HCT116 (cell line): ENCODE measurements at regions not wholly inside any gene's neighbourhood (a gene's known extent, or its start where the extent isn't known, plus 50 kb on each side); places are given as distances from the start of the nearest gene placed in this dataset.

Experiments used
- ATAC-seq: fragments of 200-7000 bp; cut with Tn5 transposase; 2 replicates; pipeline ENCODE4 v1.9.1; 2020; ENCODE audit warnings: mild to moderate bottlenecking, moderate library complexity
- BruUV-seq: library from RNA; stranded (reverse); fragments of 400-500 nt; replicated peaks from 2 replicates; lab custom pipeline; 2021; lab: Mats Ljungman, UMichigan
- CTCF ChIA-PET: fragments of 300-600 bp; sonication (Branson Sonifier 250); formaldehyde crosslinking; loops from one replicate; lab custom pipeline; 2021; ENCODE audit warnings: antibody characterized with exemption; lab: Charles Lee
- POLR2A ChIA-PET: fragments of 300-600, 350-600 bp; sonication (Branson Sonifier 250); formaldehyde crosslinking; loops from one replicate; lab custom pipeline; 2021; ENCODE audit warnings: antibody characterized with exemption; lab: Charles Lee
- RAD21 ChIA-PET, 2 experiments: fragments of 300-600 bp; sonication (Branson Sonifier 250); formaldehyde crosslinking; loops; one replicate each; lab custom pipeline; 2023; ENCODE audit warnings: low total read pairs in 2 of 2; ENCODE audit not compliant: uncharacterized antibody in 2 of 2, unreplicated experiment in 2 of 2, low non-redundant PET in 1 of 2; lab: Charles Lee
- DNase-seq: peaks from one replicate; pipeline ENCODE4 v3.0.0-alpha.2; 2010; ENCODE audit warnings: low read depth, low spot score
- H2AFZ ChIP-seq: fragments of 200-600 bp; shearing (Covaris generic), sonication (generic); 2 replicates; pipeline ENCODE4 v1.6.1; 2017; ENCODE audit warnings: low read depth, mixed run types, mixed read lengths, antibody characterized with exemption, low read length; ENCODE audit not compliant: poor library complexity, severe bottlenecking
- H3K27ac ChIP-seq: 2 replicates; pipeline ENCODE4 v1.5.1; 2012; ENCODE audit warnings: low read depth, low read length
- H3K27me3 ChIP-seq: fragments of 200-600 bp; sonication (generic); 2 replicates; pipeline ENCODE4 v1.6.1; 2016; ENCODE audit warnings: mixed run types, low read length, mixed read lengths; ENCODE audit not compliant: insufficient read depth
- H3K36me3 ChIP-seq, 2 experiments: fragments of 200-500 bp in 1 of 2; fragments of 200-600 bp in 1 of 2; sonication (Bioruptor generic) in 1 of 2; sonication (generic) in 1 of 2; 2 replicates each; pipeline versions ENCODE4 v1.5.1 to v1.6.1; 2014 to 2016; ENCODE audit warnings: low read length in 2 of 2, inconsistent platforms in 1 of 2, mixed read lengths in 1 of 2, mixed run types in 1 of 2; ENCODE audit not compliant: insufficient read depth in 2 of 2, control insufficient read depth in 1 of 2
- H3K4me1 ChIP-seq, 2 experiments: fragments of 200-600 bp in 1 of 2; sonication (generic) in 1 of 2; 2 replicates each; pipeline versions ENCODE4 v1.5.1 to v1.6.1; 2012 to 2017; ENCODE audit warnings: low read length in 2 of 2, inconsistent platforms in 1 of 2, mild to moderate bottlenecking in 1 of 2, mixed read lengths in 1 of 2, mixed run types in 1 of 2, moderate library complexity in 1 of 2; ENCODE audit not compliant: insufficient read depth in 2 of 2, control insufficient read depth in 1 of 2
- H3K4me2 ChIP-seq: fragments of 200-600 bp; sonication (generic); 2 replicates; pipeline ENCODE4 v1.6.1; 2017; ENCODE audit warnings: mixed run types, low read length, mixed read lengths
- H3K4me3 ChIP-seq, 2 experiments: fragments of 200-600 bp in 1 of 2; sonication (generic) in 1 of 2; replicated peaks in 1 of 2; 2 replicates each; pipeline ENCODE4 v1.5.1; 2011 to 2016; ENCODE audit warnings: low read length in 2 of 2, control low read depth in 1 of 2, low read depth in 1 of 2, mild to moderate bottlenecking in 1 of 2, mixed read lengths in 1 of 2, mixed run types in 1 of 2
- H3K79me2 ChIP-seq: fragments of 200-600 bp; sonication (generic); 2 replicates; pipeline ENCODE4 v1.6.1; 2017; ENCODE audit warnings: mild to moderate bottlenecking, mixed run types, low read length, moderate library complexity, mixed read lengths; ENCODE audit not compliant: insufficient read depth
- H3K9ac ChIP-seq: fragments of 200-600 bp; sonication (generic); 2 replicates; pipeline ENCODE4 v1.6.1; 2016; ENCODE audit warnings: low read length, mixed read lengths
- H3K9me2 ChIP-seq: fragments of 200-600 bp; sonication (generic), shearing (Covaris generic); 2 replicates; pipeline ENCODE4 v1.6.1; 2017; ENCODE audit warnings: mixed run types, mild to moderate bottlenecking, moderate library complexity; ENCODE audit not compliant: insufficient read depth
- H3K9me3 ChIP-seq, 2 experiments: fragments of 200-500 bp in 1 of 2; fragments of 200-600 bp in 1 of 2; sonication (Bioruptor generic) in 1 of 2; sonication (generic) in 1 of 2; 2 replicates each; pipeline ENCODE4 v1.6.1; 2014 to 2017; ENCODE audit warnings: low read length in 2 of 2, mixed read lengths in 2 of 2, inconsistent platforms in 1 of 2, low read depth in 1 of 2, mild to moderate bottlenecking in 1 of 2, mixed run types in 1 of 2, moderate library complexity in 1 of 2; ENCODE audit not compliant: control insufficient read depth in 1 of 2, insufficient read depth in 1 of 2
- H4K20me1 ChIP-seq: fragments of 200-600 bp; sonication (generic), shearing (Covaris generic); 2 replicates; pipeline ENCODE4 v1.6.1; 2017; ENCODE audit warnings: mixed run types, mild to moderate bottlenecking, moderate library complexity; ENCODE audit not compliant: insufficient read depth
- CBX3 ChIP-seq: IDR thresholded peaks from 2 replicates; pipeline ENCODE4 v1.6.1; 2012; ENCODE audit warnings: low read depth
- CEBPB ChIP-seq: IDR thresholded peaks from 2 replicates; pipeline ENCODE4 v1.6.1; 2012; ENCODE audit warnings: low read depth
- EGR1 ChIP-seq: IDR thresholded peaks from 2 replicates; pipeline ENCODE4 v1.6.1; 2012; ENCODE audit warnings: low read depth
- EZH2phosphoT487 ChIP-seq: fragments of 200-600 bp; IDR thresholded peaks from 2 replicates; pipeline ENCODE4 v1.6.1; 2018; ENCODE audit warnings: antibody characterized with exemption, borderline replicate concordance
- MAX ChIP-seq: IDR thresholded peaks from 2 replicates; pipeline ENCODE4 v1.6.1; 2012
- POLR2AphosphoS5 ChIP-seq: IDR thresholded peaks from 2 replicates; pipeline ENCODE4 v1.6.1; 2011; ENCODE audit warnings: mild to moderate bottlenecking, low read depth, low read length, moderate library complexity
- RAD21 ChIP-seq: IDR thresholded peaks from 2 replicates; pipeline ENCODE4 v1.6.1; 2012; ENCODE audit warnings: low read depth, mild to moderate bottlenecking
- REST ChIP-seq: IDR thresholded peaks from 2 replicates; pipeline ENCODE4 v1.6.1; 2012; ENCODE audit warnings: low read depth
- SIN3A ChIP-seq: IDR thresholded peaks from 2 replicates; pipeline ENCODE4 v1.6.1; 2012; ENCODE audit warnings: low read depth
- ZFX ChIP-seq: fragments of 450-650 bp; IDR thresholded peaks from 2 replicates; pipeline ENCODE4 v1.6.1; 2017
- intact Hi-C: fragments of 100-400 bp; cut with micrococcal nuclease; formaldehyde crosslinking; loops from 2 replicates; pipeline ENCODE4 v1.10.0; 2022

- Histone ChIP-seq H3K79me2 (no peaks in the 10 kb centered on the region), H3K36me3 (no peaks in the 10 kb centered on the region), H4K20me1 (no peaks in the 10 kb centered on the region), H3K9me2 (no peaks in the 10 kb centered on the region), H3K4me2 (no peak overlapping the region), H3K27me3 (peaks cover 31% of the 10 kb centered on the region; the same call in 1 of the 2 replicates), H3K4me1 (no peaks in the 10 kb centered on the region), H3K9me3 (peaks cover 0 to 6% of the 10 kb centered on the region in 2 experiments; a peak in 1 of 4 replicates), H3K27ac (no peak overlapping the region), H3K4me3 (no peak overlapping the region), H3K9ac (no peak overlapping the region), H2AFZ (no peak overlapping the region)
- BruUV-seq, result no TSS peak
- CTCF ChIA-PET, result no interaction called here
- no peak for DNase-seq
- intact Hi-C loops, result no loop called here
- RAD21 ChIA-PET, result no interaction called here
- no peak for ATAC-seq
- POLR2A ChIA-PET, result no interaction called here
- TF ChIP-seq ZFX, result no peak
- TF ChIP-seq CBX3, result no peak
- TF ChIP-seq EZH2phosphoT487, result no peak
- no peak for TF ChIP-seq EGR1
- no peak for TF ChIP-seq MAX
- no peak for TF ChIP-seq CEBPB
- TF ChIP-seq RAD21, result no peak
Observed at GRCh38 chr22:27571463-27572277, 229.9 kb downstream of the MN1 start.

GRCh38 chr22:27572278-27572666 lies 229.3 kb downstream of the MN1 start:
- Histone ChIP-seq H3K9me3 (peaks cover 0 to 6% of the 10 kb centered on the region in 2 experiments; a peak in 1 of 4 replicates), H4K20me1 (no peaks in the 10 kb centered on the region), H3K27me3 (peaks cover 29% of the 10 kb centered on the region; the same call in 1 of the 2 replicates), H3K4me1 (no peaks in the 10 kb centered on the region), H3K9ac (no peak overlapping the region), H3K79me2 (no peaks in the 10 kb centered on the region), H3K36me3 (no peaks in the 10 kb centered on the region), H3K4me2 (no peak overlapping the region), H3K4me3 (no peak overlapping the region), H3K9me2 (no peaks in the 10 kb centered on the region), H3K27ac (no peak overlapping the region), H2AFZ (no peak overlapping the region)
- CTCF ChIA-PET, result no interaction called here
- no peak for TF ChIP-seq POLR2AphosphoS5
- no peak for TF ChIP-seq SIN3A
- no peak for TF ChIP-seq REST
- POLR2A ChIA-PET, result no interaction called here
- RAD21 ChIA-PET, result no interaction called here
- DNase-seq, result no peak
- no TSS peak for BruUV-seq
- ATAC-seq, result no peak
- intact Hi-C loops, result no loop called here
